Hepatocyte (in vitro differentiated cells): ENCODE measurements at regions not wholly inside any gene's neighbourhood (a gene's known extent, or its start where the extent isn't known, plus 50 kb on each side); places are given as distances from the start of the nearest gene placed in this dataset.

ENCODE experiments used
- DNase-seq: peaks from one replicate; pipeline ENCODE4 v3.0.0-alpha.2; 2016; ENCODE audit warnings: low spot score
- H2AFZ ChIP-seq: fragments of 200-600 bp; sonication (generic); 2 replicates; pipeline ENCODE4 v1.6.0; 2016; ENCODE audit warnings: antibody characterized with exemption, mild to moderate bottlenecking
- H3K27ac ChIP-seq: fragments of 200-600 bp; sonication (generic); 2 replicates; pipeline ENCODE4 v1.5.1; 2016; ENCODE audit warnings: mild to moderate bottlenecking
- H3K27me3 ChIP-seq: fragments of 200-600 bp; sonication (generic); 2 replicates; pipeline ENCODE4 v1.6.1; 2016
- H3K36me3 ChIP-seq: fragments of 200-600 bp; sonication (generic); replicated peaks from 2 replicates; pipeline ENCODE4 v1.5.1; 2016; ENCODE audit warnings: low read depth; ENCODE audit not compliant: insufficient read depth
- H3K4me1 ChIP-seq: fragments of 200-600 bp; sonication (generic); 2 replicates; pipeline ENCODE4 v1.5.1; 2016; ENCODE audit warnings: mild to moderate bottlenecking, moderate library complexity; ENCODE audit not compliant: insufficient read depth
- H3K4me2 ChIP-seq: fragments of 200-600 bp; sonication (generic); 2 replicates; pipeline ENCODE4 v1.6.0; 2016
- H3K4me3 ChIP-seq: fragments of 200-600 bp; sonication (generic); 2 replicates; pipeline ENCODE4 v1.5.1; 2016; ENCODE audit warnings: mild to moderate bottlenecking
- H3K79me2 ChIP-seq: fragments of 200-600 bp; sonication (generic); 2 replicates; pipeline ENCODE4 v1.6.0; 2017; ENCODE audit warnings: mild to moderate bottlenecking
- H3K9me2 ChIP-seq: fragments of 200-600 bp; sonication (generic); replicated peaks from 2 replicates; pipeline ENCODE4 v1.6.0; 2017; ENCODE audit warnings: mild to moderate bottlenecking; ENCODE audit not compliant: insufficient read depth
- H3K9me3 ChIP-seq: fragments of 200-600 bp; sonication (generic); 2 replicates; pipeline ENCODE4 v1.5.1; 2016; ENCODE audit warnings: low read depth, mild to moderate bottlenecking
- H4K20me1 ChIP-seq: fragments of 200-600 bp; sonication (generic); 2 replicates; pipeline ENCODE4 v1.6.0; 2016; ENCODE audit warnings: mild to moderate bottlenecking; ENCODE audit not compliant: insufficient read depth, poor library complexity, severe bottlenecking
- EZH2 ChIP-seq: fragments of 200-600 bp; sonication (generic); IDR thresholded peaks from 2 replicates; pipeline ENCODE4 v1.6.1; 2016; ENCODE audit warnings: antibody characterized with exemption, mild to moderate bottlenecking, borderline replicate concordance
- EZH2phosphoT487 ChIP-seq: fragments of 200-600 bp; sonication (generic); IDR thresholded peaks from one replicate; pipeline ENCODE4 v1.6.1; 2018; ENCODE audit warnings: antibody characterized with exemption, mild to moderate bottlenecking, low read depth, moderate library complexity; ENCODE audit not compliant: unreplicated experiment, severe bottlenecking
- WGBS: methylation state at CpG from one replicate; pipeline ENCODE4 v1.1.6; 2016; ENCODE audit warnings: low lambda C conversion rate; ENCODE audit errors: missing lambda C conversion rate; 5-methylcytosine and 5-hydroxymethylcytosine counted together
- TF ChIP-seq, protein P1 (sequence below): fragments of 200-600 bp; sonication (generic); IDR thresholded peaks from 2 replicates; pipeline ENCODE4 v1.5.1; 2016; ENCODE audit warnings: antibody characterized with exemption, mild to moderate bottlenecking; ENCODE audit not compliant: poor library complexity

DNA sequence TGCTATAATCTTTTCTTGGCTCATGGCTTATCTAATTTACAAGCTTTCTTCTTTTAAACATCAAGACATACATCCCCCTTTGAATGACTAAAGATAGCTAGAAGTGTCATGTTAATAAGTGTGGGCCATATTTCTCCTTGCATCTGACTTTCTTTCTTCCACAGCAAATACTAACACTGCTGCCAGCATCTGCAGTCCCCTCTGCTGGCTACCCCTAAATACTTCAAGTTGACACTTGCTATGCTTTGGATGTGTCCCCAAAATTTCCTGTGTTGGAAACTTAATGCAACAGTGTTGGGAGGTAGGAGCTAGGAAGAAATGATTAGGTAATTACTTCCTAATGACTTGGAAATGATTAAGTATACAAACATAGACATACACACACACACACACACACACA lies 459.0 kb upstream of the ST8SIA4 start:
- Histone ChIP-seq H3K36me3 (no peaks in the 10 kb centered on the region), H3K79me2 (no peaks in the 10 kb centered on the region), H3K4me3 (no peak overlapping the region), H3K9me3 (no peaks in the 10 kb centered on the region), H3K4me1 (no peaks in the 10 kb centered on the region), H2AFZ (no peak overlapping the region), H4K20me1 (no peaks in the 10 kb centered on the region), H3K27ac (no peak overlapping the region), H3K27me3 (no peaks in the 10 kb centered on the region), H3K4me2 (no peak overlapping the region), H3K9me2 (no peaks in the 10 kb centered on the region)
- TF ChIP-seq EZH2 (no peak), EZH2phosphoT487 (no peak)
- TF ChIP-seq, protein P1, sequence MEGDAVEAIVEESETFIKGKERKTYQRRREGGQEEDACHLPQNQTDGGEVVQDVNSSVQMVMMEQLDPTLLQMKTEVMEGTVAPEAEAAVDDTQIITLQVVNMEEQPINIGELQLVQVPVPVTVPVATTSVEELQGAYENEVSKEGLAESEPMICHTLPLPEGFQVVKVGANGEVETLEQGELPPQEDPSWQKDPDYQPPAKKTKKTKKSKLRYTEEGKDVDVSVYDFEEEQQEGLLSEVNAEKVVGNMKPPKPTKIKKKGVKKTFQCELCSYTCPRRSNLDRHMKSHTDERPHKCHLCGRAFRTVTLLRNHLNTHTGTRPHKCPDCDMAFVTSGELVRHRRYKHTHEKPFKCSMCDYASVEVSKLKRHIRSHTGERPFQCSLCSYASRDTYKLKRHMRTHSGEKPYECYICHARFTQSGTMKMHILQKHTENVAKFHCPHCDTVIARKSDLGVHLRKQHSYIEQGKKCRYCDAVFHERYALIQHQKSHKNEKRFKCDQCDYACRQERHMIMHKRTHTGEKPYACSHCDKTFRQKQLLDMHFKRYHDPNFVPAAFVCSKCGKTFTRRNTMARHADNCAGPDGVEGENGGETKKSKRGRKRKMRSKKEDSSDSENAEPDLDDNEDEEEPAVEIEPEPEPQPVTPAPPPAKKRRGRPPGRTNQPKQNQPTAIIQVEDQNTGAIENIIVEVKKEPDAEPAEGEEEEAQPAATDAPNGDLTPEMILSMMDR = no peak
- DNase-seq = no peak

DNA sequence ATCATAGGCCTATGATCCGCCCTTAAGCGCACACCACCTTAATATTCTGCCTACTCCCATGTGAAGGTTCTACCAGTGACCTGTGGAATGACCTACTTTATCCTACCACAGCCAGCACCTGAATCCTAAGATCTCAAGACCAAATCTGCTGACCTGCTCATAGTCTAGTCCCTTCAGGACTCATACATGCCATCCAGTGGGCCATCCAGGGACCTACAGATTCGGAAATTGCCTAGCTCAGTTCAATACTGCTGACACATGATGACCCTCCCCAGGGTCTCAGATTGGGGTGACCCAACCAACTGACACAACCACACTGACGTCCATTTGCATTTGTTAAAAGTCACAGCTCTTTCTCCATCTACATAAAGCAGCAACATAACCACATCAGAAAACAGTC lies 443.8 kb upstream of the ST8SIA4 start:
- Histone ChIP-seq H4K20me1 (no peaks in the 10 kb centered on the region), H3K27ac (no peak overlapping the region), H3K4me2 (no peak overlapping the region), H3K9me2 (no peaks in the 10 kb centered on the region), H3K27me3 (no peaks in the 10 kb centered on the region), H3K79me2 (no peaks in the 10 kb centered on the region), H3K4me1 (no peaks in the 10 kb centered on the region), H3K4me3 (no peak overlapping the region), H2AFZ (no peak overlapping the region), H3K36me3 (no peaks in the 10 kb centered on the region), H3K9me3 (no peaks in the 10 kb centered on the region)
- TF ChIP-seq EZH2phosphoT487 = no peak
- WGBS = 68% methylated on average over 4 of the region's 4 CpGs
- DNase-seq = no peak

DNA sequence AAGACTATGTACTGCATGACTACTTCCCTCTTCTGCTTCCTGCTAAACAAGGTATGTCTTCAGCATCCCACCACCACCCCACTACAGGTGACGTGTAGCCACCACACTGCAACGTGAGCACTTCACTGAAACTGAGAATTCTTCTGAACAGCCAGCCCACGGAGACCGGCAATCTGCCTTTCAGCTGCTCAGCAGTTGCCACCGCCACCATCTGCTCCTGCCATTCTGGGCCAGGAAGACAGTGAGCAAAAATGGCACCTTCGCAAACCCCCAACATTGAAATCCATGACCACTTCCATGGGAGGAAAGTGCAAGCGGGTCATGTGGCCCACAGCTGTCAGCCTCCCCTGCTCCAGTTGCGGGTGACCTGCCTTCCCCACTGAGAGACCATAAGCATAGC lies 443.4 kb upstream of the ST8SIA4 start:
- no peaks in the 10 kb centered on the region for H3K4me1 ChIP-seq
- no peak overlapping the region for H3K4me2 ChIP-seq
- TF ChIP-seq EZH2 = no peak
- TF ChIP-seq, protein P1 = no peak
- no peak for TF ChIP-seq EZH2phosphoT487
- H3K9me2 ChIP-seq = no peaks in the 10 kb centered on the region
- H3K79me2 ChIP-seq = no peaks in the 10 kb centered on the region
- no peaks in the 10 kb centered on the region for H3K27me3 ChIP-seq
- H3K36me3 ChIP-seq = no peaks in the 10 kb centered on the region
- no peak for DNase-seq
- 88% methylated on average over 8 of the region's 8 CpGs for WGBS
- no peaks in the 10 kb centered on the region for H4K20me1 ChIP-seq
- H3K4me3 ChIP-seq = no peak overlapping the region
- H2AFZ ChIP-seq = no peak overlapping the region
- no peaks in the 10 kb centered on the region for H3K9me3 ChIP-seq
- no peak overlapping the region for H3K27ac ChIP-seq

- no peaks in the 10 kb centered on the region for H3K36me3 ChIP-seq
- H4K20me1 ChIP-seq = no peaks in the 10 kb centered on the region
- no peaks in the 10 kb centered on the region for H3K9me2 ChIP-seq
- no peak overlapping the region for H3K4me3 ChIP-seq
- no peak overlapping the region for H3K4me2 ChIP-seq
- WGBS = 91% methylated on average over 2 of the region's 2 CpGs
- DNase-seq = no peak
- no peaks in the 10 kb centered on the region for H3K4me1 ChIP-seq
- H3K9me3 ChIP-seq = no peaks in the 10 kb centered on the region
- H3K79me2 ChIP-seq = no peaks in the 10 kb centered on the region
- H3K27me3 ChIP-seq = no peaks in the 10 kb centered on the region
- TF ChIP-seq EZH2phosphoT487 (no peak), EZH2 (no peak)
- TF ChIP-seq, protein P1 = no peak
- no peak overlapping the region for H3K27ac ChIP-seq
- no peak overlapping the region for H2AFZ ChIP-seq
Observed at GRCh38 chr5:101338226-101338625, 435.1 kb upstream of the ST8SIA4 start.
